ENCODE measurements at regions not wholly inside any gene's neighbourhood (a gene's known extent, or its start where the extent isn't known, plus 50 kb on each side); places are given as distances from the start of the nearest gene placed in this dataset.

DNA sequence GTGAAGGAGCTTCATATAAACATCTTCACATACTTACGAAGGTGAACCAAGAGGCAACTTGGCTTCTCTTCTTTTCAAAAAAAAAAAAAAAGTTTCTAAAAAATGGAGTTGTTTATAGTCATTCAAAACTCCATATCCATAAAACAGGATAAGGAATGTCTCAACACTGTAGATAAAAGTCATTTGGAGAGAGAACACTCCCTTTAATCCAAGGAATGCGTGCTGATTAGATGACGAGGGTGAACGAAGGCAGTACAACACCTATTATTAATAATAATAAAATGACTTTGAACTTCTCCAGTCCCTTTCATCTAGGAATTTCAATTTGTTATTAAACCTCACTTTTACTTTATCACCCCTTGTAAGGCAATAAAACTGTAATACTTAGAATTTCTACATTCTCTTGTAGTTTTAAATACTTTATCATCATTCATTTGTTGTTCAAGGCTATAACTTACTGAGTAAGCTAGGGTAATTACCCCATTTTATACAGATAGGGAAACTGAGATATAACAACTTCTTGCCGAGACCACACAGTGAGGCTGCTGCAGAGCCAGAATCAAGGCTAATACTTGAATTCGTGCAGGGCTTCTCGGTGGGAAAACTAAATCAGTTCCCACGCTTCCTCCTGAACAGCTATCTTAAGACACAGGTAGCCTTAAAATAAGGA is 377.1 kb downstream of the EFNA5 start:
- DNase-seq: no peak

GRCh38 chr5:107291866-107292265 is 378.9 kb downstream of the EFNA5 start:
- DNase-seq: no peak

DNA sequence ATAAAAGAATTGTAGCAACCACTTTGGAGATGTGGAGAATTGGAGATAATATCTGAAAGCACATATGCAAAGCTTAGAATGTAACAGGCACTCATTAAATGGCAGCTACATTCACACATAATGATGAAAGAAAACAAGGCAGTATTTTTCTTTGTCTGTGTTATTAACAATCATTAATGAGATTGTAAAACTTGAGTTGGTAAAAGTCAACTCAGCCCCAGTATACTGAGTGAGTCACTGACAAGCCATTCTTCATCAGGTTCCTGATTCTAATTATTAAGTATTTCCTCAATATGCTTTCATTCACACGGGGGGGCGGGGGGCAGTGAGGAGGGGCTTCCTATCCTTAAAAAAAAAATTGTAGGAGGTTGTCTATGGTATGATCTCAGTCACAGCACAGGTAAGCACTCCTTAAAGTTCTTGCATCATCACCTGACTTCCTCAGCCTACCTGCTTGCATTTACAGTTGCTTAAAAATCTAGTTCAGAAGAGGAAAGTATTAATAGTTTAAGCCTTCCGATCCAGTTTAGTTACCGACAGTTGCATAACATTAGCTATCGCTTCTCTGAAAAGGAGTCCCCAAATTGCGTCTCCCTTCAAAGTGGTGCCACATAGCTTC is 379.8 kb downstream of the EFNA5 start:
- no peak for DNase-seq

DNA sequence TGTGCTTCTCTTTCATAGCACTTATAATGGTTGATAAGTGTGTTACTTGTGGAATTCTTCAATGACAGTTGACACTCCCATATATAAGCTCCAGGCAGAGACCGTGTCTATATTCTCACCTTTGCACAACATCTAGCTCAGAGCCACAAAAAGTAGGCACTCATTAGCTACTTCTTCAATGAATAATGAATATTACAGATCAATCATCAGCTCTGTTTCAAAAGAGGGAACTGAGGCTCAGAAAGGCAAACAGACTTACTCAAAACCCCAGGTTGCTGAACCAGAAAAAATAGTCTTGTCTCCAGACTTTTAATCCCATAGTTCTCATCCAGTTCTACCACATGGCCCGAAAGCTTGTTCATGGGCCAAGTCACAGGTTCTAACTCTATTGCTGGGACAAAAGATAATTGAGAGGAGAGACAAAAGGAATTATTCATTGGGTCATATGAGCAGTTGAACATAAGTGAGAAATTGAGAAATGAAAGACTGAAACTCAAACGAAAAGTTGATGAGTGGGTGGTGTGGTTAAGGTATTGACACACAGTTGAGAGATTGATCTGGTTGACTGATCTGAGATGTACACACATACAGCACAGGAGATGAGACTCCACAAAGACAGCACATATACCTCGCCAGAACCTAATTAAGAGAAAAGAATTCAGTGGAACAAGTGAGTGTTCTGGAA is 381.6 kb downstream of the EFNA5 start:
- DNase-seq: no peak

DNA sequence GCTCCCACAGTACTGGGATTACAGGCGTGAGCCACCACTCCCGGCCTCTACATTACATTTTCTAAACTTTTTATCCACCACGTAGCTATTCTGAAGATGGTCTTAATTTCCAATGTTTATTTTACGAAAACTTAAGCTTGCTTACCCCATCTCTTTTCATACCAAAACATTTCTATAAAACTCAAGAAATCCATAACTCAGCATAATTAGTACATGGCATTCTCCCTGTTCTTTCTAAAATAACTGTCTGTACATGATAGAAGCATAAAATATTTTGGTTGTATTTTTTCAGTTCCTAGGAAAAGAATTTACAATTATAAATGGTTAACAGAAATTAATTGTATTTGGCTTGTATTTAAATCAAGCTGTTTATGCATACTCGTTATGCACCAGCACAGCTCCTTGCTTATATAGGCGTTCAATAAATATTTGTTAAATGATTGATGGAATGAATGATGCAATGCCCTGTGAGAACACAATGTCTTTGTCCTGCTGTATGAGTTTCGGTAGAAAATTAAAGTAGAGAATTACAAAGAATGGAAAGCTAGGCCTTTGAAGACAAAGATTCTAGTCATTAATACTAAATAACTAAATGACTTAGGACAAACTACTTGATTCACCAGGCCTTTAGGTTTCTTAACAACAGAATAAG is 384.2 kb downstream of the EFNA5 start:
- no peak for DNase-seq

DNA sequence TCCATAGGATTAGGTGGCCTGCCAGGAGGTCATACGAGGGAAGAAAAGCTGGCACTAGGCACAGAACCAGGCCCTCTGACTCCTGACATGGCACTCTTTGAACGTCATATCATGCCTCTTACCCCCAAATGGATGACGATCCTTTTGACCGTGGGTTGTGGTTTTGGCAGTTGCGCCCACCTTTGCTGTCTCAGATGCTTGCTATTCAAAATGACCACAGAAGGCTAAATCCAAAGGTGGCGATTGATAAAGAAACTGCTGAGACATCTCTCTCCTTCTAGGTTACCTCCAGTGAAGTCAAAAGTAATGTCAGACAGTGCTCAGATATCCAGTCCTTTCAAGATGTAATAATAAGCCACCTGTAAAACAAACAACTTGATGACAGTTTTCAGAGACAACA is 385.0 kb downstream of the EFNA5 start:
- no peak for DNase-seq

DNA sequence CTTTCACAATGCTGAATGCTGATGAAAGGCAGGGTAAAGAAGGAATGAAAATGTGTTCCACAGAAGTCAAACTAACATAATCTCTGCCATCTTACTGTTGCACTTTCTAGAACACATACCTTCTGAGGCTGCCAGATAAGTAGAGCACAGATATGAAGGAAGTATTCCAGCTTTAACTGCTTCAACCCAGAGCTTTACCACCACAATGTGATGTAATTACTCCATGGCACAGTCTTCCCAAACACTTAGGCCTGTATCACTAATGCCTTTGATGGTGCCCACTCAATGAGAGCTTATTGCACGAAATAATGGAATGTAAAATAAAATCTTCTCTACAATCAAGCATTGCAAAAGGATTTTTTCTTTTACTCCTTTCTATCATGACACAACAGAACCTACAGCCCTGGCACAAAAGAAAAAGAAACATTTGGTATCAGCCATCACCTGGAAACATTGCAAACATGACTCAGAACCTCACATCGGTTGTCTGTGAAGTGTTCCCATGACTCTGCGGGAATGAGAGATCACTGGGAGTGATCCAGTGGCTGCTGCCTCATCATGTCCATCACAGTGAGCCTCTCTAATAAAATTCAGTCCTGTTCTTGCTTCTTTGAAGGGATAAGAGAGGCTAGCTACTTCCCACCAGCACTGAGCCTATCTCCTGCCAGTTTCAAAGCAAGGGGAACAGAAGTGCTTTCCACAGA is 385.8 kb downstream of the EFNA5 start:
- DNase-seq: peak; percentile 34

GRCh38 chr5:107282061-107282460 is 388.7 kb downstream of the EFNA5 start:
- DNase-seq: peak; percentile 71

GRCh38 chr5:107278774-107279173 is 392.0 kb downstream of the EFNA5 start:
- no peak for DNase-seq

DNA sequence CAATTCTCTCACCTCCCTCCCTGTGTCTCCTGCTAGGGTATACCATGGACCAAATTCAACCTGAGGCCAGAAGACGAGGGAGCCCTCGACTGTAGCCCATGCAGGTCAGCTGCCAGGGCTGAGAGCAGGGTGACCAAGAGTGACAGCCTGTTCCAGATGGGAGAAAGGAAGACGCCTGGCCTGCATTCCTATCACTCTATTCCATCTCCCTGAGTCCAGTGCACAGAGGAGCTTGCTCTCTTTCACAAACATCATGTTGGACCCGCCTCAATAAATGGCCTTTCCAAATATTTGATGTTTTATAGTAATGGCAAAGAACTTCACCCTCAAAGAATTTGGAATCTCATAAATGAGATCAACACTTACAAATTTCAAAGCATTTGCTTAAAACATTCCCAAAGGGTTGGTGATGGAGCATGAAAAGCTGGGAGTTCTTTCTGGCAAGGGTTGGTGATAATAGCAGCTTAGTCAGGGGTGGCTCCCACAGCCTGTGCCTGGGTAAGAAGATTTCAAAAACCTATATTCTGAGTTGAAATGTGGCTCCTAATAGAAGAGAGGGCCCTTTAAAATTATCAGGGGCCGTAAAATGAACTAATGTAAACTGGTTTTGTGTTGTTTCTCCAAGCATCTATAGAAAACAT is 393.1 kb downstream of the EFNA5 start:
- DNase-seq: no peak

- no peak for DNase-seq
Observed at GRCh38 chr5:107275333-107275732, 395.4 kb downstream of the EFNA5 start.

GRCh38 chr5:107274571-107274970 is 396.2 kb downstream of the EFNA5 start:
- DNase-seq: peak; percentile 42

GRCh38 chr5:107272954-107273353 is 397.8 kb downstream of the EFNA5 start:
- DNase-seq: peak; percentile 9

DNA sequence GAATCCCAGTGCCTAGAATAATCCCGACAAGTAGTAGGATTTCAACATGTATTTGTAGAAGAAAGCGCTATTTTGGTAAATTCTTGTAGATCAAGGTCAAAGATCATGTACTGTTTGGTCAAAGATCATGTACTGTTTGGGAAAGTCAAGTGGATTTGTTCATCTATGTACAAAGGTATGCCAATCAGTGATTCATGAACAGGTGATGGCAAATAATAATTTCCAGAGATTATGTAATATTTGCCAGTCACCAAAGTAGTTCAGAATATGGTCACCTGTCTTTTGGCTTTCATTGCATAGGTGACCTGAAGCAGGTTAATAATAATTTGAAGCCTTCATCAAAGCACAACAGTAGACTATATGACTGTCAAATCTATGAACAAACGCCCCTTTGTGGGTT is 398.2 kb downstream of the EFNA5 start:
- no peak for DNase-seq

GRCh38 chr5:107271682-107272350 is 398.9 kb downstream of the EFNA5 start:
- no peak for DNase-seq

GRCh38 chr5:107270561-107270960 is 400.2 kb downstream of the EFNA5 start:
- no peak for DNase-seq

DNA sequence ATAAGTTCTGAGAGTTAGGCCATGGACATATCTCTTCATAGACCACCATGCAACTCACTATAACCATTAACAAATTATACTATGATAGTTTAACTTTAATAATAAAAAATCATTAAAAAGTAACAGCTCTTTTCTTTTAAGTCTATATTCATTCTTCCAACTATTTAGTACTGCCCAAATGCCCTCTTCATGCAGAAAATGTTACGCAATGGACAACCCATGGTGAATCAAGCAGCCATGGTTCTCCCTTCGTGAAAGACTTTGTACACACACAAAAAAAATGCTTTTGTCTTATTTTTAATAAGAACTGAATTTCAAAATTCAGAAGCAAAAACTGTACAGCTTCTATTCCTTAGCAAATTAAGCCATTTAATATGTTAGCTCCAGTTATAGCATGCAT is 401.1 kb downstream of the EFNA5 start:
- no peak for DNase-seq

- DNase-seq: no peak
Observed at GRCh38 chr5:107269256-107269655, 401.5 kb downstream of the EFNA5 start.

DNA sequence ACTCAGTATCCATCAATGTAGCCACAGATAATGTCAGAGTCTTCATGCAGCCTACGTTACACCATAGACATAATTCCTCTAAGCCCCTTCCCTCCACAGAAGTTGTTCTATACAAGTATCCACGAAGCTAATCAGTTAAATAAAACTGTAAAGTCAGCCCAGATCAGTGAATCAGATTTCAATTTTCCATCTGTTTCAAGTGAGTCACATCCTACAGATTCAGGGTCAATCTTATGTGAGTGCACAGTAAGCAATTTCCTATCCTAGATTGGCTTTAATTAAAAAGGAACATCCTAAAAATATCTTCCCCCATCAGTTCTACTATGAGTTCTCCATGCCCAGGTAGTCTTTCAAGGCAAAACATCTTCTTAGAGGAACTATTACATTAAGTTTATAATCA is 402.5 kb downstream of the EFNA5 start:
- peak; percentile 45 for DNase-seq

DNA sequence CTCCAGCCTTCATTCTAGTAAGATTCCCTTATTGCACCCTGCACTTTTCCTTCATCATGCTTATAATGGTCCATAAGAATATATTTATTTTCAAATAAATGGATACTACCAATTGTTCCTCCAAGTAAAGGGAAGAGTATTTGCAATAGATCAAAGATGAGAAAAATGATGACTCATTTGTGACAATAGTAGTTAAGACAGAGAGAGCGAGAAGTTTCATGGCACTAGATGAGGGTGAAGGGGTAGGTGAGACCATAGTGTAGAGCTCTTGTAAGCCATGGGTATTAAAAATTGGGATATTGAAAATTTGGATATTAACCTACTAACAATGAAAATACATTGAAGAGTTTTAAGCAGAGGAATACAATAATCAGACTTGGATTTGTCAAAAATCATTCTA is 404.6 kb downstream of the EFNA5 start:
- no peak for DNase-seq

- no peak for DNase-seq
Observed at GRCh38 chr5:107265193-107265592, 405.5 kb downstream of the EFNA5 start.

Measured in fibroblast of skin of abdomen (primary cell).